ENCODE measurements at regions not wholly inside any gene's neighbourhood (a gene's known extent, or its start where the extent isn't known, plus 50 kb on each side); places are given as distances from the start of the nearest gene placed in this dataset.

- no peak for TF ChIP-seq POLR2A (IDR thresholded peaks at IDR 0.05)
- TF ChIP-seq, protein P1, sequence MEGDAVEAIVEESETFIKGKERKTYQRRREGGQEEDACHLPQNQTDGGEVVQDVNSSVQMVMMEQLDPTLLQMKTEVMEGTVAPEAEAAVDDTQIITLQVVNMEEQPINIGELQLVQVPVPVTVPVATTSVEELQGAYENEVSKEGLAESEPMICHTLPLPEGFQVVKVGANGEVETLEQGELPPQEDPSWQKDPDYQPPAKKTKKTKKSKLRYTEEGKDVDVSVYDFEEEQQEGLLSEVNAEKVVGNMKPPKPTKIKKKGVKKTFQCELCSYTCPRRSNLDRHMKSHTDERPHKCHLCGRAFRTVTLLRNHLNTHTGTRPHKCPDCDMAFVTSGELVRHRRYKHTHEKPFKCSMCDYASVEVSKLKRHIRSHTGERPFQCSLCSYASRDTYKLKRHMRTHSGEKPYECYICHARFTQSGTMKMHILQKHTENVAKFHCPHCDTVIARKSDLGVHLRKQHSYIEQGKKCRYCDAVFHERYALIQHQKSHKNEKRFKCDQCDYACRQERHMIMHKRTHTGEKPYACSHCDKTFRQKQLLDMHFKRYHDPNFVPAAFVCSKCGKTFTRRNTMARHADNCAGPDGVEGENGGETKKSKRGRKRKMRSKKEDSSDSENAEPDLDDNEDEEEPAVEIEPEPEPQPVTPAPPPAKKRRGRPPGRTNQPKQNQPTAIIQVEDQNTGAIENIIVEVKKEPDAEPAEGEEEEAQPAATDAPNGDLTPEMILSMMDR (IDR thresholded peaks at IDR 0.05), result no peak
- no peak for TF ChIP-seq POLR2AphosphoS5 (IDR thresholded peaks at IDR 0.05)
Observed at GRCh38 chr2:238997684-238998083, 149.8 kb downstream of the TWIST2 start.
